Cardiac muscle cell (in vitro differentiated cells and primary cell): ENCODE measurements at regions not wholly inside any gene's neighbourhood (a gene's known extent, or its start where the extent isn't known, plus 50 kb on each side); places are given as distances from the start of the nearest gene placed in this dataset.

Experiments
- DNase-seq, 2 donors: peaks; one replicate each; pipeline versions ENCODE4 v3.0.0 to v3.0.0-alpha.2; 2010 to 2017; ENCODE audit warnings: low read depth in 1 of 2, low spot score in 1 of 2
- H3K27ac ChIP-seq: fragments of 200-600 bp; sonication (generic); 2 replicates; pipeline ENCODE4 v1.5.1; 2016
- H3K27me3 ChIP-seq: fragments of 200-600 bp; sonication (generic); 2 replicates; pipeline ENCODE4 v1.6.0; 2016; ENCODE audit warnings: control low read depth
- H3K36me3 ChIP-seq: fragments of 200-600 bp; sonication (generic); 2 replicates; pipeline ENCODE4 v1.5.1; 2016; ENCODE audit warnings: control low read depth
- H3K4me1 ChIP-seq: fragments of 200-600 bp; sonication (generic); 2 replicates; pipeline ENCODE4 v1.8.1; 2017; ENCODE audit warnings: low read depth, mild to moderate bottlenecking, mixed run types
- H3K4me3 ChIP-seq: fragments of 200-600 bp; sonication (generic); 2 replicates; pipeline ENCODE4 v1.5.1; 2016; ENCODE audit warnings: mild to moderate bottlenecking
- H3K9me3 ChIP-seq: fragments of 200-600 bp; sonication (generic); 2 replicates; pipeline ENCODE4 v1.5.1; 2017; ENCODE audit warnings: low read depth, mild to moderate bottlenecking, control low read depth
- CTCF ChIP-seq: IDR thresholded peaks from 2 replicates; pipeline ENCODE4 v1.5.1; 2012; ENCODE audit warnings: low read depth, mild to moderate bottlenecking, low read length

- no peak for DNase-seq
- Histone ChIP-seq H3K27ac (no peak overlapping the region), H3K4me3 (no peak overlapping the region), H3K27me3 (no peaks in the 10 kb centered on the region), H3K4me1 (no peaks in the 10 kb centered on the region), H3K36me3 (no peaks in the 10 kb centered on the region), H3K9me3 (no peaks in the 10 kb centered on the region)
- TF ChIP-seq CTCF = no peak
These were observed 76.8 kb upstream of the EPC2 start for GRCh38 chr2:148567716-148568115.

GRCh38 chr2:148568597-148568996, 76.0 kb upstream of the EPC2 start:
- TF ChIP-seq CTCF = no peak
- Histone ChIP-seq H3K36me3 (no peaks in the 10 kb centered on the region), H3K4me3 (no peak overlapping the region), H3K4me1 (no peaks in the 10 kb centered on the region), H3K9me3 (no peaks in the 10 kb centered on the region), H3K27me3 (no peaks in the 10 kb centered on the region), H3K27ac (no peak overlapping the region)
- no peak for DNase-seq

DNA sequence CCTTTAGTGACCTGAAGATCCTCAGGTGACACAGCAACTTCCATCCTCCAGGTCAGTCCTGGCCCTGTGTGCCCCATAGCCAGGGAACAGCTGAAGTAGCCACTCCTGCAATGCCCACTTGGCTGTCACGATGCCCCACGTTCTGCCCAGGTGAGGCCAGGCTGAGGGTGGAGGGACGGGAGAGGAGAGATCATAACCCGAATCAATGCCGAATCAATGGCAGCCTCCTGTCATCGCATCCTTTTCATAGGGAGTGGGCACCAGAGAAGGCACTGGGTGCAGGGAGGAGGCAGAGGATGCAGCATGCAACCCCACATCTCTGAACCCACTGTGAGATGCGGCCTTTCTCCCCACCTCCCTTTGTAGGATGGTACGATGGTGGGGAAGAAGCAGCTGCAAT, 75.3 kb upstream of the EPC2 start:
- Histone ChIP-seq H3K27me3 (no peaks in the 10 kb centered on the region), H3K27ac (no peak overlapping the region), H3K36me3 (no peaks in the 10 kb centered on the region), H3K9me3 (no peaks in the 10 kb centered on the region), H3K4me3 (no peak overlapping the region), H3K4me1 (no peaks in the 10 kb centered on the region)
- DNase-seq = no peak
- TF ChIP-seq CTCF = no peak

DNA sequence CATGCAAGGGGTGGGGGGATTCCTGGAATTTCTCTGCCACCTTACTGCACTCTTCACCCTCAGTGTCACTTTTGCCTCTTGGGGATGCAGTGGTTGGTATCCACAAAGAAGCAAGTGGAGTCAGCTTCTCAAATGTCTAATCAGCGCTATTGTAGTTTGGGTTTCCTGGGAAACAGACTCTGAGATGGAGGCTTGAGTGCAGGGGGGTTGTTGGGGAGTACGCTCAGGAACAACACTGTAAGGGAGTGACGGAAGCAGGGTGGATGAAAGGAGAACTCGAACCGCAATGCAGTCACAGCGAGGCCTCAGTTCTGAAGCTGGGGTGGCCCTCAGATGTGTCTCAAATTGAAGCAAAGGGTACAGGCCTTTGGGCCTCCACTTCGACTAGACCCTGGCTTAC, 73.6 kb upstream of the EPC2 start:
- TF ChIP-seq CTCF = no peak
- H3K9me3 ChIP-seq = no peaks in the 10 kb centered on the region
- no peak for DNase-seq
- no peaks in the 10 kb centered on the region for H3K27me3 ChIP-seq
- no peak overlapping the region for H3K4me3 ChIP-seq
- no peaks in the 10 kb centered on the region for H3K4me1 ChIP-seq
- no peak overlapping the region for H3K27ac ChIP-seq
- no peaks in the 10 kb centered on the region for H3K36me3 ChIP-seq

GRCh38 chr2:148577845-148578492, 66.6 kb upstream of the EPC2 start:
- no peak overlapping the region for H3K4me3 ChIP-seq
- H3K36me3 ChIP-seq = no peaks in the 10 kb centered on the region
- DNase-seq = no peak
- peaks cover 21% of the 10 kb centered on the region for H3K27me3 ChIP-seq
- no peak for TF ChIP-seq CTCF
- H3K9me3 ChIP-seq = no peaks in the 10 kb centered on the region
- no peaks in the 10 kb centered on the region for H3K4me1 ChIP-seq
- no peak overlapping the region for H3K27ac ChIP-seq

GRCh38 chr2:148578493-148578884, 66.1 kb upstream of the EPC2 start:
- H3K27ac ChIP-seq = no peak overlapping the region
- no peak for DNase-seq
- TF ChIP-seq CTCF = no peak
- H3K27me3 ChIP-seq = peaks cover 21% of the 10 kb centered on the region
- H3K36me3 ChIP-seq = no peaks in the 10 kb centered on the region
- H3K9me3 ChIP-seq = no peaks in the 10 kb centered on the region
- no peaks in the 10 kb centered on the region for H3K4me1 ChIP-seq
- no peak overlapping the region for H3K4me3 ChIP-seq
